GM12872 (cell line): ENCODE measurements at regions not wholly inside any gene's neighbourhood (a gene's known extent, or its start where the extent isn't known, plus 50 kb on each side); places are given as distances from the start of the nearest gene placed in this dataset.

ENCODE experiments used
- TF ChIP-seq, protein P1 (sequence below): IDR thresholded peaks from 3 replicates; pipeline ENCODE4 v1.5.1; 2011; ENCODE audit warnings: low read depth, mild to moderate bottlenecking, low read length, moderate library complexity; ENCODE audit not compliant: insufficient read depth

GRCh38 chr3:86244905-86245304 lies 746.0 kb downstream of the VGLL3 start:
- TF ChIP-seq, protein P1, sequence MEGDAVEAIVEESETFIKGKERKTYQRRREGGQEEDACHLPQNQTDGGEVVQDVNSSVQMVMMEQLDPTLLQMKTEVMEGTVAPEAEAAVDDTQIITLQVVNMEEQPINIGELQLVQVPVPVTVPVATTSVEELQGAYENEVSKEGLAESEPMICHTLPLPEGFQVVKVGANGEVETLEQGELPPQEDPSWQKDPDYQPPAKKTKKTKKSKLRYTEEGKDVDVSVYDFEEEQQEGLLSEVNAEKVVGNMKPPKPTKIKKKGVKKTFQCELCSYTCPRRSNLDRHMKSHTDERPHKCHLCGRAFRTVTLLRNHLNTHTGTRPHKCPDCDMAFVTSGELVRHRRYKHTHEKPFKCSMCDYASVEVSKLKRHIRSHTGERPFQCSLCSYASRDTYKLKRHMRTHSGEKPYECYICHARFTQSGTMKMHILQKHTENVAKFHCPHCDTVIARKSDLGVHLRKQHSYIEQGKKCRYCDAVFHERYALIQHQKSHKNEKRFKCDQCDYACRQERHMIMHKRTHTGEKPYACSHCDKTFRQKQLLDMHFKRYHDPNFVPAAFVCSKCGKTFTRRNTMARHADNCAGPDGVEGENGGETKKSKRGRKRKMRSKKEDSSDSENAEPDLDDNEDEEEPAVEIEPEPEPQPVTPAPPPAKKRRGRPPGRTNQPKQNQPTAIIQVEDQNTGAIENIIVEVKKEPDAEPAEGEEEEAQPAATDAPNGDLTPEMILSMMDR, result no peak

- TF ChIP-seq, protein P1, result no peak
Measured at GRCh38 chr3:86239946-86240345, 751.0 kb downstream of the VGLL3 start.

DNA sequence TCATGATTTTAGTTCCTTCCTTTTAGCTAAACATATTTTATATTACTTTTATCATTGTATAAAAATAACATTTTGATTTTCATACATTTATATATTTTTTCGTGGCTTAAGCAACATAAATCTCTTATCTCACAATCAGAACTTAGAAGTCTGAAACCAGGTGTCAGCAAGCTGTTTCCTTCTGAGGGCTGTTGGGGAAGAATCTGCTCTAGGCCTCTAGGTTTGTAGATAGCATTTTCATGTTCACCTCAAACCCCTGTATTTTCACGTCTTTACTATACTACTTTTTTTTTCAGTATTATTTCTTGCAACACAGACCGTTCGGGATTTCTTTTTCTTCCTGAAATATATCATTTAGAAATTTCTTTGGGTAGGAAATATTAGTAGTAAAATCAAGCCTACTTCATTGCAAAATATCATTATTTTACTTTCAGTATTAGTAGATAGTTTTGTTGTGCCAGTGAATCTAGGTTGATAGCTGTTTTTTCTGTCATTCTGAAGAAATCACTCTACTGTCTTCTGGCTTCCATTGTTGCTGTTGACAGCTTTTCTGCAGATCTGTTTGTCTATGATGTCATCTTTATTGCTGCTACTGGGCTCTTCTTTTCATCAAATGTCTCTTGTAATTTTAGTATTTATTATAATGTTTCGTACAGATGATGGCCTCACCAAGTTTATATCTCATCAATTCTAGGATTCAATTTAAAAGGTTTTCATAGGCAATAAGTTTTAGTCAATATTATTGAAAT lies 756.3 kb downstream of the VGLL3 start:
- TF ChIP-seq, protein P1, result no peak

DNA sequence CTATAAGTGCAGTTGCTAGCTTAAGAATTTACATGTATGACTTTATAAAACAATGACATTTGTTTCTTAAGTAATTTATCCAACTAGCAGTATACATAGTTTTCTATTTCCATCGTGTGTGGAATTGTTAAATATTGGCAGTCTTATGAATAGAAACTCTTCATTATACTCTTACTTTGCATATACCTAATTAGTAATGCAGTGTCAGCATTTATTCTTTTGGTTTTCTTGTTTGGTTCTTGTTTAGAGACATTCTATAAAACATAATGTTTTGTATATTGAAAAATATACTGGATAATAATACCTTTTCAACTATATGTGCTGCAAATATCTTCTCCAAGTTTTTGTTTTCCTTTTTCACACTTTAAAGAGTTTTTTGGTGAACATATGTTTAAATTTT lies 760.2 kb downstream of the VGLL3 start:
- TF ChIP-seq, protein P1, result no peak

DNA sequence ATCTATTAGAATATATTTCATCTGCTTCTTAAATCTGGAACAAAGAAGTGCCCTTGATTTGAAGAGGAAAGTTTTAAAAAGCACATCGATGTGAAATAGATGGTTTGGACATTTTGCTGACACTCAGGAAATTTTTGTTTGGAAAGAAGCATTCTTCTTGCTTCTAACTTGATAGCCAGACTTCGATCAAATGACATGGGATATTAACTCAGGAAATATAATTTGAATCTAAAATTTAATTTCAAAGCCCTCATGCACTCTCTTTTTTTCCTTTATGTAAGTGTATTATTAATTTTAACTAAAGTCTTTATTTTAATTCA lies 761.2 kb downstream of the VGLL3 start:
- TF ChIP-seq, protein P1, result no peak

GRCh38 chr3:86229086-86229774 lies 761.7 kb downstream of the VGLL3 start:
- TF ChIP-seq, protein P1, result no peak

DNA sequence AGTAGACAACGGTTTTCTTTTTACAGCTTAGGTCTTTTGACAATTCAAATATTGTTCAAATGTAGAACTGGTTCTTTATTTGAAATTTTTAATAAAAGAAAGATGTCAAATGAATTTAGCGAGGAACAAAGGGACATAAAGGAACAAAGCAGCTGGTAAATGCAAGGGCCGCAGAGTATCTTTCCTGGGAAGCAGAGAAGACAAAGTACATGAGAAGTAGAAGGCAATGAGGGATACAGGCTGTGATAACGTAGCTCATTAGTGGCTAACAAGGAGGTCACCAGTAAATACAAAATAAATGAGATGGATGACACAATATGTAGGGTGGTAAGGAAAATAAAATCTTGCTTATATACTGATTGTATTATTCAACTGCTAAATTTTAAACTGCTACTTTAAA lies 762.8 kb downstream of the VGLL3 start:
- TF ChIP-seq, protein P1, result no peak
